Renal cortex interstitium (tissue), 11 donors: ENCODE measurements at regions not wholly inside any gene's neighbourhood (a gene's known extent, or its start where the extent isn't known, plus 50 kb on each side); places are given as distances from the start of the nearest gene placed in this dataset.

Source experiments
- DNase-seq, 11 donors: peaks; one replicate each; pipeline ENCODE4 v3.0.0-alpha.2; 2013; ENCODE audit warnings: low read depth in 9 of 11, low spot score in 4 of 11; ENCODE audit errors: extremely low read depth in 1 of 11

DNA sequence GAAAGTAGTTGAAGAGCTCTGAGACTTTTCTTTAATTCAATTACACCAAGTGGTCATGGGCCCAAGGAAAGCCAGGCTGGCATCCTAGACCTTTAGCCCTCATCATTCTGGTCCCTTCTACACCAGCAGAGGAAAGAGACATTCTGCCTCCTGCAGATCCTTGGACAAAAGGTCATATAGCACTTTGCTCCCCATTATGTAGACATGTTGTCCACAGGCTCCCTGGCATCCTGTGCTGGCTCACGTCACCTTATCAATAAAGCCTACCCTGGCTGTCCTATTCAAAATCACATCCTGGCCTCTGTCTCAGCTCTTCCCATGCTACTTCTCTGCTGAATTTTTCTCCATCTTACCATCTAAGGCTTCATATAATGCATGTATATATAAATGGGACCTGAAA, 61.6 kb upstream of the MAF start:
- DNase-seq = no peak

DNA sequence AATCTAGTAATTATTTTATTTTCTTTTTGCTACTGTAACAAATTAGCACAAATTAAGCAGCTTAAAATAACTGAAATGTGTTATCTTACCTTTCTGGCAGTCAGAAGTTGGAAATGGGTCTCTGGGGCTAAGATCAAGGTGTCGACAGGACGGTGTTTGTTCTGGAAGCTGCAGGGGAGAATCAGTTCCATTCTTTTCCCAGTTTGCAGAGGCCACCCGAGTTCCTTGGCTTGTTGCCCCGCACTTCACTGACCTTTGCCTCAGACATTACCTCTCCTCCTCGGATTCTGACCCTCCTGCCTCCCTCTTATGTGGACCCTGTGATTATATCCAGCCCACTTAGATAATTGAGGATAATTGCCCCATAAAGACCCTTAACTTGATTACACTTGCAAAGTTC, 61.0 kb upstream of the MAF start:
- DNase-seq = no peak

DNA sequence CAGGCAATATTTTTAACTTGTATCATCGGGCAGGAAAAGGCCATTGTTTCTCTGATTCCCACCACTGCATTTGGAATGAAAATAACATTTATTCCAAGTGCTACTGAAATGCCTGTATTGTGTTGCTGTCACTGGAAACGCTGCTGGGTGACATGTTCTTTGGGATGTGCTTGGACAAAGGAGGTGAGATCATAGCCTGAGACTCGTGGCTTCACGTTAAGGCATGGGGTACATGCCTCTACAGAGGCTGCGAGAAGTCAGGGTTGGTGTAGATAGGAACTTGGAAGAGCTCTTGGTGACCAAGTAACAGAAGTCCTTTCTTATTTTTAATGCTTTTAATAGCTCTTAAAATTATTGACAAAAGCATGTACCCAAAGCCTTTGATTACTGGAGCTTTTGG, 58.8 kb upstream of the MAF start:
- no peak for DNase-seq

DNA sequence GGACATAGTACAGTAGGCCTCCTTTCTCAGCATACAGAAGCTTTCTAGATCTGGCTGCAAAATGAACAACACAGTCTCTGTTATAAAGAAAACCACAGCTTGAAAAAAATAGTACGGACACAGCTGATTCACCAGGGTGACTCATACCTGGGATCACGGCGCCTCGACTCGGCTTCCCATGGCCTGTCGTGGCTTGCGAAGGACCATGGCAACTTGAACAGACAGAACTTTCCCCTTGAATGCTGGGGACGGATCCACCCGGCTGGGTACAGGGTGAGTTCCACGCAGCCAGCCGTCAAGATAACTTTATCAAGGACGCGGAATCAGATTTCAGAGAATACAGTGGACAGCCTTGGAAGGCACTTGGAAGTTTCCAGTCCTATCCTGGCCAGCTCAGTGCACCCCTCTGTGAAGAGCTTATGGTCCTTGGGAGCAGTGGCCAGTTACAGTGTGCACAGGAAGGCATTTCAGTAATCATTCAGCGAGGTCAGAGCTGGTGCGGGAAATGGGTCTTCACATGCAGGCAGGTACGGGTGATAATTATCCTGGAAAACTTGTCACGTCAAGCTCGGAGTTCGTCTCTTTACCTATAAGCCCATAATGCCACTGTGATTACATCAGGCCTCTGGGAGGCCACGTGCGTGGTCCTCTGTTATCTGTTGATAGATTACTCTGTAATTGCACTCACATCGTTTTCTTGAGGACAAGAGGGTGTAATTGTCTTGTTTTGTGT, 57.9 kb upstream of the MAF start:
- DNase-seq = no peak

DNA sequence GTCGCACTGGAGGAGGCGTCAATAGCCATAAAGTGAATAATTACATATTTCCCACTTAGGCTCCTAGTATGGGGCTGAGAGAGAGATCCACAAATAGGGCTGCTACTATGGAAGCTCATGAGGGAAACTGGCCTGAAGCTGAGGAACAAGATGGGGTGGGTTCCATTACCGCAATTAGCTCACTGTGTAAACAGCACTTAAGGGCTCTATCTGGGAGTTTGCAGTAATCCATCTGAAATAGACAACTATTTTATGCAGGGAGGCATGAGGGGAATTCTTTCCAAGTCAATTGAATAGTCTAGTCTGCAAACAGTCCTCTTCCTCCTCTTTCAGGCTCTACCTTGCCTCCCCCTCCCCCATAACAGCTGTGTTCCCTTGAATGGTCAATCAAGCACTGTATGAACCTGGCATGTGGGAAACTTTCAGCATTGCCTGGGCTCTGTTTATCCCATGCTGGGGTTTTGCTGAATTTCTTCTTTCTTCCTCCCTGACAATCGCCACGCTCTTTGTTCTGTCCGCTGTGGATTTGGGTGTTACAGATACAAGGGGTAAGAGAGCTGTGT, 56.1 kb upstream of the MAF start:
- DNase-seq = no peak

DNA sequence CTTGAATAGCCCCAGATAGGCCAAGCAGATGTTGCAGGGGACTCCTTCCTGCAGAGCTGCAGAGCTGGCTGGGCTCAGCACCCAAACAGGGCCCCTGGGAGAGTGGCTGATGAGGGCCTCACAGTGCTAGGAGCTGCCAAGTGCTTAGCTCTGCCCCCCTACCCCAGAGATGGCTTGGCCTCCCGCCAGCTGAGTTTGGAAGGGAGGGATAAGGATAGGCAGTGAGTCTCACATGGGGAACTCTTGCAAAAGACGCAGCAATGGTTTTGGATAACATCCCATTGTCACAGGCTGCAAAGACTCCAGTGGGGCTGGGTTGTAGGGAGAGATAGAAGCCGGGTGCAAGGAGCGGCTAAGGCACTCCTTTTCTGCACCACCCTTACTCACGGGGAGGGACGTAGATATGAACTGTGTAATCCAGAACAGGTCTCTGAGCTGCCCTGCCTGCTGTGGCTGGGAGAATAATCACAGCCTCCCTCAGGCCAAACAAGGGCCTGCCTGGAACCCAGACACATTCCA, 52.9 kb upstream of the MAF start:
- DNase-seq = peak in 2 of 11 donors; percentile 25 to 43

DNA sequence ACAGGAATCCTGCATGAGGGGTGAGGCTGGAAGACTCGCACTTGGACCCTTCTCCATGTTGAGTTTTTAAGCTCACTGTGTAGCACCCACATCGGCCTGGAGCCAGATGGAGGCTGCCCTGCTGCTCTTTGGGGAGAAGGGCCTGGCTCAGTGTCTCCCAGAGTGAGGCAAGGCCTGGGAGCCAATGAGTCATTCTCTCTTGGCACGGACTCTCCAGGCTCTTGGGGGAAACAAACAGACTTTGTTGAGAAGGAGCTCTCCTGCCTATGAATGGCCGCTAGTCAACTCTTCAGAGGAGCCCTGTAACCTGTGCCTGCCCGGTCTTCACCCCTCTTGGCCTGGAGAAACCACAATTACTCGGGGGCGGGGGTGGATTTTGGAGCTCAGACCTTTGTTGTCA, 50.8 kb upstream of the MAF start:
- DNase-seq = no peak
